ENCODE measurements at regions not wholly inside any gene's neighbourhood (a gene's known extent, or its start where the extent isn't known, plus 50 kb on each side); places are given as distances from the start of the nearest gene placed in this dataset.

DNA sequence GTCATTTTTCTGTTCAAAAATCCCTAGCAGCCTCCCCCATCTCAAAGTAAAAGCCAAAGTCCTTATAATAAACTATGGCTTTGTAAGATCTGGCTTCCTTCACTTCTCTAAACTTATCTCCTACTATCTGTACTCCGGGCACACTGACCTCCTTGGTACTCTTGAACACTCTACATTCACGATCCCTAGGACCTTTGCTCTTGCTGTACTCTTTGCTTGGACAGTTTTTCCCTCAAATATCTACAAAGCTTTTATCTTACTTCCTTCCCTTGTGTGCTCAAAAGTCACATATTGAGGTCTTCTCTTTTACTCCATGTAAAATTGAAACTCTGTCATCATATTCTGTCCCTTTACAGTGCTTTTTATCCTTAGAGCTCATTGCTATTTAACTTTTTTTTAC is 616.6 kb downstream of the IRS1 start:
- no peak overlapping the region for H2BK15ac ChIP-seq (ENCODE audit: low read depth, low read length)
- no peak overlapping the region for H3K4me2 ChIP-seq (ENCODE audit: insufficient read depth, insufficient read length, low read length)
- H2AFZ ChIP-seq (ENCODE audit: low read length) = no peak overlapping the region
- no peaks in the 10 kb centered on the region for H4K20me1 ChIP-seq (ENCODE audit: control insufficient read depth, insufficient read depth, insufficient read length)
- H3K27me3 Mint-ChIP-seq (ENCODE audit: low read depth) = no peaks in the 10 kb centered on the region
- no peaks in the 10 kb centered on the region for H3K27me3 ChIP-seq (ENCODE audit: insufficient read depth, low read length)
- no peak overlapping the region for H2BK120ac ChIP-seq (ENCODE audit: low read depth, low read length, poor library complexity, severe bottlenecking)
- H3K9me3 Mint-ChIP-seq = peaks cover 0 to 6% of the 10 kb centered on the region in 2 experiments; a peak in 3 of 5 replicates
- H2AK5ac ChIP-seq (ENCODE audit: insufficient read length, low read length) = no peak overlapping the region
- H3K23me2 ChIP-seq (ENCODE audit: insufficient read length, low read depth, low read length, poor library complexity, severe bottlenecking) = no peaks in the 10 kb centered on the region
- no peaks in the 10 kb centered on the region for H3K79me1 ChIP-seq (ENCODE audit: insufficient read depth, low read depth, low read length, poor library complexity, severe bottlenecking)
- H3K14ac ChIP-seq (ENCODE audit: insufficient read depth, low read length) = no peak overlapping the region
- H2BK20ac ChIP-seq (ENCODE audit: low read depth, low read length, poor library complexity, severe bottlenecking) = no peak overlapping the region
- no peak overlapping the region for H3K27ac Mint-ChIP-seq
- no CpG with 5 or more reads among the region's 2 CpGs for WGBS (ENCODE audit: extremely low coverage, insufficient read length, low lambda C conversion rate)
- peaks cover 19 to 22% of the 10 kb centered on the region in 2 experiments for H3K4me1 Mint-ChIP-seq
- no peak overlapping the region for H2BK5ac ChIP-seq (ENCODE audit: insufficient read length, low read length)
- peaks cover 0 to 6% (median 0%) of the 10 kb centered on the region in 3 experiments; a peak in 3 of 7 replicates for H3K36me3 Mint-ChIP-seq (ENCODE audit: insufficient read depth in 1 of 3, low read depth in 3 of 3)
- TF ChIP-seq, protein P1, sequence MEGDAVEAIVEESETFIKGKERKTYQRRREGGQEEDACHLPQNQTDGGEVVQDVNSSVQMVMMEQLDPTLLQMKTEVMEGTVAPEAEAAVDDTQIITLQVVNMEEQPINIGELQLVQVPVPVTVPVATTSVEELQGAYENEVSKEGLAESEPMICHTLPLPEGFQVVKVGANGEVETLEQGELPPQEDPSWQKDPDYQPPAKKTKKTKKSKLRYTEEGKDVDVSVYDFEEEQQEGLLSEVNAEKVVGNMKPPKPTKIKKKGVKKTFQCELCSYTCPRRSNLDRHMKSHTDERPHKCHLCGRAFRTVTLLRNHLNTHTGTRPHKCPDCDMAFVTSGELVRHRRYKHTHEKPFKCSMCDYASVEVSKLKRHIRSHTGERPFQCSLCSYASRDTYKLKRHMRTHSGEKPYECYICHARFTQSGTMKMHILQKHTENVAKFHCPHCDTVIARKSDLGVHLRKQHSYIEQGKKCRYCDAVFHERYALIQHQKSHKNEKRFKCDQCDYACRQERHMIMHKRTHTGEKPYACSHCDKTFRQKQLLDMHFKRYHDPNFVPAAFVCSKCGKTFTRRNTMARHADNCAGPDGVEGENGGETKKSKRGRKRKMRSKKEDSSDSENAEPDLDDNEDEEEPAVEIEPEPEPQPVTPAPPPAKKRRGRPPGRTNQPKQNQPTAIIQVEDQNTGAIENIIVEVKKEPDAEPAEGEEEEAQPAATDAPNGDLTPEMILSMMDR (conservative IDR thresholded peaks at IDR 0.05) = no peak
- no peak overlapping the region for H3K23ac ChIP-seq (ENCODE audit: insufficient read length, low read depth, low read length)
- no peaks in the 10 kb centered on the region for H3K79me2 ChIP-seq (ENCODE audit: insufficient read depth, low read length)
- no peaks in the 10 kb centered on the region for H3K4me1 ChIP-seq (ENCODE audit: insufficient read depth, low read length)
- no peak overlapping the region for H2BK12ac ChIP-seq (ENCODE audit: insufficient read length, low read depth, low read length)
- no peak overlapping the region for H4K8ac ChIP-seq (replicated peaks; ENCODE audit: insufficient read length, low read depth, low read length)
- H3K4me3 Mint-ChIP-seq = no peak overlapping the region
- H4K91ac ChIP-seq (ENCODE audit: insufficient read length, low read depth, low read length) = no peak overlapping the region
- no peaks in the 10 kb centered on the region for H3K9me3 ChIP-seq (ENCODE audit: control insufficient read depth, low read depth, low read length)
- no peak overlapping the region for H3K4ac ChIP-seq (ENCODE audit: low read depth, low read length)
- no peak overlapping the region for H3K9ac ChIP-seq (ENCODE audit: extremely low read depth, insufficient read length, low read length)
- H3K27ac ChIP-seq (ENCODE audit: insufficient read length, low read depth, low read length) = no peak overlapping the region
- no peak for DNase-seq
- no peak overlapping the region for H4K5ac ChIP-seq (ENCODE audit: insufficient read length, low read depth, low read length)
- no peak overlapping the region for H3K18ac ChIP-seq (ENCODE audit: insufficient read length, low read depth, low read length)
- no peak overlapping the region for H3T11ph ChIP-seq (ENCODE audit: low read length)
- H3K56ac ChIP-seq (ENCODE audit: insufficient read length, low read depth, low read length) = no peak overlapping the region

Data from H9 (cell line).